HEK293T (cell line): ENCODE measurements at regions not wholly inside any gene's neighbourhood (a gene's known extent, or its start where the extent isn't known, plus 50 kb on each side); places are given as distances from the start of the nearest gene placed in this dataset.
"Not testable (repeated sequence)": the region's sequence is repeated elsewhere in the genome, so short reads cannot be mapped to it uniquely, and the experiment has no call there.

Experiments
- ARNT ChIP-seq: fragments of 450-650 bp; IDR thresholded peaks from 2 replicates; pipeline ENCODE4 v1.6.1; 2017; ENCODE audit warnings: mild to moderate bottlenecking
- BHLHE40 ChIP-seq: fragments of 450-650 bp; IDR thresholded peaks from 2 replicates; pipeline ENCODE4 v1.6.1; 2016; ENCODE audit warnings: mild to moderate bottlenecking, moderate library complexity, borderline replicate concordance
- ELF4 ChIP-seq: fragments of 450-650 bp; IDR thresholded peaks from 2 replicates; pipeline ENCODE4 v1.6.1; 2017; ENCODE audit warnings: antibody characterized with exemption
- FOXA1 ChIP-seq: fragments of 450-650 bp; IDR thresholded peaks from 2 replicates; pipeline ENCODE4 v1.6.1; 2016; ENCODE audit warnings: mild to moderate bottlenecking
- FOXK2 ChIP-seq: fragments of 450-650 bp; IDR thresholded peaks from 2 replicates; pipeline ENCODE4 v1.6.1; 2016; ENCODE audit warnings: mild to moderate bottlenecking
- FOXM1 ChIP-seq: fragments of 450-650 bp; IDR thresholded peaks from 2 replicates; pipeline ENCODE4 v1.6.1; 2017; ENCODE audit warnings: mild to moderate bottlenecking, borderline replicate concordance
- HDGF ChIP-seq: fragments of 450-650 bp; IDR thresholded peaks from 2 replicates; pipeline ENCODE4 v1.6.1; 2017; ENCODE audit warnings: antibody characterized with exemption, borderline replicate concordance
- PKNOX1 ChIP-seq: fragments of 450-650 bp; IDR thresholded peaks from 2 replicates; pipeline ENCODE4 v1.6.1; 2016
- SP1 ChIP-seq: fragments of 450-650 bp; IDR thresholded peaks from 2 replicates; pipeline ENCODE4 v1.6.1; 2017
- TARDBP ChIP-seq: fragments of 450-650 bp; IDR thresholded peaks from 2 replicates; pipeline ENCODE4 v1.6.1; 2016
- ZNF384 ChIP-seq: fragments of 450-650 bp; IDR thresholded peaks from 2 replicates; pipeline ENCODE4 v1.6.1; 2016

- not testable (repeated sequence) for TF ChIP-seq FOXK2, SP1, FOXA1, TARDBP, ARNT, PKNOX1, BHLHE40, HDGF, FOXM1, ELF4, ZNF384
Observed at GRCh38 chr16:29604631-29605549, 58.2 kb upstream of the SPN start.
